CD4-positive, alpha-beta T cell (primary cell): ENCODE measurements at regions not wholly inside any gene's neighbourhood (a gene's known extent, or its start where the extent isn't known, plus 50 kb on each side); places are given as distances from the start of the nearest gene placed in this dataset.

Experiments
- ATAC-seq: fragments of 200-7000 bp; cut with Tn5 transposase; one replicate; pipeline ENCODE4 v1.10.0; 2022; ENCODE audit warnings: mild to moderate bottlenecking; ENCODE audit not compliant: poor library complexity
- CTCF ChIA-PET: fragments of 350-600 bp; sonication (Branson Sonifier 250); formaldehyde crosslinking; loops from one replicate; lab custom pipeline; 2021; ENCODE audit warnings: antibody characterized with exemption, inconsistent platforms; lab: Charles Lee
- POLR2A ChIA-PET: fragments of 350-600 bp; sonication (Branson Sonifier 250); formaldehyde crosslinking; loops from one replicate; lab custom pipeline; 2021; ENCODE audit warnings: antibody characterized with exemption, inconsistent platforms; lab: Charles Lee
- DNase-seq, 14 experiments: peaks; one replicate each; pipeline ENCODE4 v3.0.0-alpha.2; 2013 to 2020; ENCODE audit warnings: mixed read lengths in 2 of 14
- H3K27ac ChIP-seq, 2 donors: one replicate each; pipeline versions ENCODE4 v1.5.1 to v1.7.0; 2013; ENCODE audit warnings: low read length in 2 of 2, low read depth in 1 of 2, mild to moderate bottlenecking in 1 of 2
- H3K27me3 ChIP-seq, 2 experiments: 1 replicate in 1 of 2; 2 replicates in 1 of 2; pipeline versions ENCODE4 v1.6.1 to v1.7.0; 2013; ENCODE audit warnings: low read length in 2 of 2, control low read depth in 1 of 2, mild to moderate bottlenecking in 1 of 2, moderate library complexity in 1 of 2; ENCODE audit not compliant: insufficient read depth in 2 of 2, control insufficient read depth in 1 of 2
- H3K36me3 ChIP-seq: one replicate; pipeline ENCODE4 v1.6.1; 2013; ENCODE audit warnings: low read length, control low read depth; ENCODE audit not compliant: insufficient read depth
- H3K4me1 ChIP-seq: one replicate; pipeline ENCODE4 v1.6.1; 2013; ENCODE audit warnings: low read length, control low read depth; ENCODE audit not compliant: insufficient read depth
- H3K4me3 ChIP-seq: one replicate; pipeline ENCODE4 v1.5.1; 2013; ENCODE audit warnings: mild to moderate bottlenecking, low read length, moderate library complexity
- H3K9me3 ChIP-seq, 2 experiments: 1 replicate in 1 of 2; 2 replicates in 1 of 2; pipeline versions ENCODE4 v1.6.1 to v1.7.0; 2013; ENCODE audit warnings: low read length in 2 of 2, mild to moderate bottlenecking in 2 of 2, control low read depth in 1 of 2, moderate library complexity in 1 of 2; ENCODE audit not compliant: control insufficient read depth in 1 of 2, insufficient read depth in 1 of 2
- H3K27ac Mint-ChIP-seq: one replicate; pipeline ENCODE4 v1.8.0; 2020; ENCODE audit warnings: mixed read lengths
- H3K27me3 Mint-ChIP-seq: one replicate; pipeline ENCODE4 v1.8.0; 2021; ENCODE audit warnings: mixed read lengths
- H3K36me3 Mint-ChIP-seq: one replicate; pipeline ENCODE4 v1.8.0; 2021; ENCODE audit warnings: low read depth, mixed read lengths
- H3K4me1 Mint-ChIP-seq: one replicate; pipeline ENCODE4 v1.8.0; 2021; ENCODE audit warnings: low read depth, mixed read lengths
- H3K4me3 Mint-ChIP-seq: one replicate; pipeline ENCODE4 v1.8.0; 2020; ENCODE audit warnings: mild to moderate bottlenecking, mixed read lengths
- H3K9me3 Mint-ChIP-seq: one replicate; pipeline ENCODE4 v1.8.0; 2020; ENCODE audit warnings: mixed read lengths
- CTCF ChIP-seq: fragments of 200-600 bp; IDR thresholded peaks from one replicate; pipeline ENCODE4 v1.8.0; 2022; ENCODE audit warnings: antibody characterized with exemption, mild to moderate bottlenecking
- intact Hi-C, 2 experiments: fragments of 100-400 bp; cut with DNase I in 1 of 2; cut with micrococcal nuclease in 1 of 2; formaldehyde crosslinking; loops; one replicate each; pipeline versions ENCODE4 v1.15.1 to v1.9.0; 2023 to 2025; cut with DNase I, micrococcal nuclease

GRCh38 chr7:82605247-82605864 is 161.8 kb upstream of the CACNA2D1 start:
- Histone ChIP-seq H3K27me3 (no peaks in the 10 kb centered on the region), H3K4me3 (no peak overlapping the region), H3K9me3 (peaks cover 0 to 5% of the 10 kb centered on the region in 2 experiments), H3K36me3 (no peaks in the 10 kb centered on the region), H3K27ac (no peak overlapping the region), H3K4me1 (no peaks in the 10 kb centered on the region)
- DNase-seq (peak in 3 of 14 experiments; percentile 1 to 30 (median 22)), ATAC-seq (no peak)
- H3K27ac Mint-ChIP-seq = no peak overlapping the region
- no peaks in the 10 kb centered on the region for H3K4me1 Mint-ChIP-seq
- H3K9me3 Mint-ChIP-seq = peaks cover 2% of the 10 kb centered on the region
- H3K4me3 Mint-ChIP-seq = no peak overlapping the region
- ChIA-PET POLR2A (no interaction called here), CTCF (no interaction called here)
- H3K27me3 Mint-ChIP-seq = no peaks in the 10 kb centered on the region
- intact Hi-C loops = no loop called here
- H3K36me3 Mint-ChIP-seq = no peaks in the 10 kb centered on the region
- peak; percentile 14 for TF ChIP-seq CTCF

- H3K4me3 ChIP-seq = no peak overlapping the region
- H3K27ac ChIP-seq = no peak overlapping the region
- Mint-ChIP-seq H3K4me1 (no peaks in the 10 kb centered on the region), H3K9me3 (no peaks in the 10 kb centered on the region), H3K4me3 (no peak overlapping the region), H3K36me3 (no peaks in the 10 kb centered on the region), H3K27ac (no peak overlapping the region), H3K27me3 (no peaks in the 10 kb centered on the region)
- DNase-seq = no peak
- H3K27me3 ChIP-seq = no peaks in the 10 kb centered on the region
- intact Hi-C loops = loop anchor here in 1 of 2 experiments (5.0 kb wide), 1 partner anchor 125 kb away; no protein-coding TSS in a partner anchor
- no peaks in the 10 kb centered on the region for H3K4me1 ChIP-seq
- no peak for TF ChIP-seq CTCF
- H3K9me3 ChIP-seq = peaks cover 0 to 9% of the 10 kb centered on the region in 2 experiments
- POLR2A ChIA-PET = no interaction called here
- no peak for ATAC-seq
- no peaks in the 10 kb centered on the region for H3K36me3 ChIP-seq
- CTCF ChIA-PET = no interaction called here
Measured at GRCh38 chr7:82602066-82602465, 158.5 kb upstream of the CACNA2D1 start.

GRCh38 chr7:82600531-82600930 is 157.0 kb upstream of the CACNA2D1 start:
- no peaks in the 10 kb centered on the region for H3K36me3 Mint-ChIP-seq
- CTCF ChIA-PET = no interaction called here
- H3K27ac Mint-ChIP-seq = no peak overlapping the region
- H3K9me3 ChIP-seq = peaks cover 0 to 4% of the 10 kb centered on the region in 2 experiments
- POLR2A ChIA-PET = no interaction called here
- H3K4me3 Mint-ChIP-seq = no peak overlapping the region
- H3K27ac ChIP-seq = no peak overlapping the region
- H3K4me1 Mint-ChIP-seq = no peaks in the 10 kb centered on the region
- H3K4me1 ChIP-seq = no peaks in the 10 kb centered on the region
- no peaks in the 10 kb centered on the region for H3K27me3 Mint-ChIP-seq
- ATAC-seq = no peak
- no peaks in the 10 kb centered on the region for H3K9me3 Mint-ChIP-seq
- H3K4me3 ChIP-seq = no peak overlapping the region
- no peak for DNase-seq
- TF ChIP-seq CTCF = no peak
- no peaks in the 10 kb centered on the region for H3K27me3 ChIP-seq
- intact Hi-C loops = loop anchor here in 1 of 2 experiments (5.0 kb wide), 1 partner anchor 127 kb away; no protein-coding TSS in a partner anchor
- no peaks in the 10 kb centered on the region for H3K36me3 ChIP-seq
